ENCODE measurements at regions not wholly inside any gene's neighbourhood (a gene's known extent, or its start where the extent isn't known, plus 50 kb on each side); places are given as distances from the start of the nearest gene placed in this dataset.

- TF ChIP-seq, protein P1, sequence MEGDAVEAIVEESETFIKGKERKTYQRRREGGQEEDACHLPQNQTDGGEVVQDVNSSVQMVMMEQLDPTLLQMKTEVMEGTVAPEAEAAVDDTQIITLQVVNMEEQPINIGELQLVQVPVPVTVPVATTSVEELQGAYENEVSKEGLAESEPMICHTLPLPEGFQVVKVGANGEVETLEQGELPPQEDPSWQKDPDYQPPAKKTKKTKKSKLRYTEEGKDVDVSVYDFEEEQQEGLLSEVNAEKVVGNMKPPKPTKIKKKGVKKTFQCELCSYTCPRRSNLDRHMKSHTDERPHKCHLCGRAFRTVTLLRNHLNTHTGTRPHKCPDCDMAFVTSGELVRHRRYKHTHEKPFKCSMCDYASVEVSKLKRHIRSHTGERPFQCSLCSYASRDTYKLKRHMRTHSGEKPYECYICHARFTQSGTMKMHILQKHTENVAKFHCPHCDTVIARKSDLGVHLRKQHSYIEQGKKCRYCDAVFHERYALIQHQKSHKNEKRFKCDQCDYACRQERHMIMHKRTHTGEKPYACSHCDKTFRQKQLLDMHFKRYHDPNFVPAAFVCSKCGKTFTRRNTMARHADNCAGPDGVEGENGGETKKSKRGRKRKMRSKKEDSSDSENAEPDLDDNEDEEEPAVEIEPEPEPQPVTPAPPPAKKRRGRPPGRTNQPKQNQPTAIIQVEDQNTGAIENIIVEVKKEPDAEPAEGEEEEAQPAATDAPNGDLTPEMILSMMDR (IDR thresholded peaks at IDR 0.05), result no peak
- TF ChIP-seq POLR2A (IDR thresholded peaks at IDR 0.05), result no peak
Measured at GRCh38 chr3:24857945-24858344, 363.3 kb upstream of the THRB start.
